Neural cell (in vitro differentiated cells): ENCODE measurements at regions not wholly inside any gene's neighbourhood (a gene's known extent, or its start where the extent isn't known, plus 50 kb on each side); places are given as distances from the start of the nearest gene placed in this dataset.

Experiments
- H2AFZ ChIP-seq: fragments of 200-600, 300-800 bp; sonication (generic), shearing (Covaris generic); 2 replicates; pipeline ENCODE4 v1.6.0; 2014; ENCODE audit warnings: low read depth, mild to moderate bottlenecking, antibody characterized with exemption, low read length, moderate library complexity
- H3F3A ChIP-seq: fragments of 200-600 bp; shearing (Covaris generic); 2 replicates; pipeline ENCODE4 v1.6.1; 2016; ENCODE audit warnings: mild to moderate bottlenecking, moderate library complexity, mixed read lengths, antibody characterized with exemption, low read length; ENCODE audit not compliant: insufficient read depth, poor library complexity, severe bottlenecking
- H3K27ac ChIP-seq: fragments of 200-600, 300-800 bp; sonication (generic), shearing (Covaris generic); 2 replicates; pipeline ENCODE4 v1.5.1; 2014; ENCODE audit warnings: mild to moderate bottlenecking, low read length, moderate library complexity
- H3K27me3 ChIP-seq: fragments of 300-800, 200-600 bp; sonication (generic), shearing (Covaris generic); 2 replicates; pipeline ENCODE4 v1.6.0; 2014; ENCODE audit warnings: mild to moderate bottlenecking, low read depth, low read length, moderate library complexity; ENCODE audit not compliant: insufficient read depth
- H3K36me3 ChIP-seq: fragments of 300-800, 200-600 bp; sonication (generic), shearing (Covaris generic); 2 replicates; pipeline ENCODE4 v1.5.1; 2014; ENCODE audit warnings: mild to moderate bottlenecking, antibody characterized with exemption, low read length, moderate library complexity; ENCODE audit not compliant: insufficient read depth
- H3K4me2 ChIP-seq: fragments of 300-800, 200-600 bp; sonication (generic), shearing (Covaris generic); 2 replicates; pipeline ENCODE4 v1.6.0; 2014; ENCODE audit warnings: mild to moderate bottlenecking, low read length
- H3K4me3 ChIP-seq: fragments of 300-800, 200-600 bp; sonication (generic), shearing (Covaris generic); 2 replicates; pipeline ENCODE4 v1.5.1; 2014; ENCODE audit warnings: mild to moderate bottlenecking, low read length, moderate library complexity
- H3K79me2 ChIP-seq: fragments of 200-600 bp; shearing (Covaris generic); replicated peaks from 2 replicates; pipeline ENCODE4 v1.6.0; 2014; ENCODE audit warnings: mild to moderate bottlenecking, low read length, moderate library complexity; ENCODE audit not compliant: insufficient read depth
- H3K9ac ChIP-seq: fragments of 300-800, 200-600 bp; sonication (generic), shearing (Covaris generic); 2 replicates; pipeline ENCODE4 v1.6.1; 2016; ENCODE audit warnings: mild to moderate bottlenecking, low read length, mixed read lengths
- H3K9me2 ChIP-seq: fragments of 200-600 bp; shearing (Covaris generic); 2 replicates; pipeline ENCODE4 v1.6.1; 2016; ENCODE audit warnings: mild to moderate bottlenecking, low read length, mixed read lengths; ENCODE audit not compliant: insufficient read depth
- H3K9me3 ChIP-seq: fragments of 200-600, 300-800 bp; sonication (generic), shearing (Covaris generic); 2 replicates; pipeline ENCODE4 v1.6.1; 2016; ENCODE audit warnings: mild to moderate bottlenecking, mixed run types, low read length, moderate library complexity, mixed read lengths
- H4K20me1 ChIP-seq: fragments of 200-600 bp; shearing (Covaris generic); 2 replicates; pipeline ENCODE4 v1.6.1; 2016; ENCODE audit warnings: mild to moderate bottlenecking, mixed run types; ENCODE audit not compliant: insufficient read depth
- CTCF ChIP-seq: fragments of 450-650 bp; IDR thresholded peaks from 2 replicates; pipeline ENCODE4 v1.5.1; 2014; ENCODE audit warnings: antibody characterized with exemption, mild to moderate bottlenecking, moderate library complexity; ENCODE audit not compliant: poor library complexity, severe bottlenecking
- EP300 ChIP-seq: fragments of 450-650 bp; conservative IDR thresholded peaks from 2 replicates; pipeline ENCODE4 v1.6.1; 2014; ENCODE audit warnings: antibody characterized with exemption, mild to moderate bottlenecking, moderate library complexity; ENCODE audit not compliant: poor library complexity, severe bottlenecking
- EZH2 ChIP-seq: fragments of 200-600, 300-800 bp; shearing (Covaris generic), sonication (generic); IDR thresholded peaks from 2 replicates; pipeline ENCODE4 v1.6.1; 2014; ENCODE audit warnings: antibody characterized with exemption, low read length, borderline replicate concordance, mild to moderate bottlenecking; ENCODE audit not compliant: insufficient read depth, poor library complexity, severe bottlenecking
- MXI1 ChIP-seq: fragments of 450-650 bp; conservative IDR thresholded peaks from 2 replicates; pipeline ENCODE4 v1.6.1; 2014; ENCODE audit warnings: antibody characterized with exemption, mild to moderate bottlenecking; ENCODE audit not compliant: poor library complexity, severe bottlenecking
- POLR2AphosphoS5 ChIP-seq: IDR thresholded peaks from 2 replicates; pipeline ENCODE4 v1.6.1; 2012
- RAD21 ChIP-seq: fragments of 450-650 bp; conservative IDR thresholded peaks from 2 replicates; pipeline ENCODE4 v1.6.1; 2014; ENCODE audit warnings: antibody characterized with exemption, mild to moderate bottlenecking, moderate library complexity
- SMC3 ChIP-seq: fragments of 450-650 bp; conservative IDR thresholded peaks from 2 replicates; pipeline ENCODE4 v1.6.1; 2014; ENCODE audit warnings: antibody characterized with exemption, mild to moderate bottlenecking, moderate library complexity; ENCODE audit not compliant: poor library complexity
- TAF1 ChIP-seq: IDR thresholded peaks from 2 replicates; pipeline ENCODE4 v1.6.1; 2012; ENCODE audit warnings: low read depth
- TF ChIP-seq, protein P1 (sequence below): IDR thresholded peaks from 2 replicates; pipeline ENCODE4 v1.6.1; 2012; ENCODE audit warnings: borderline replicate concordance

- Histone ChIP-seq H4K20me1 (no peaks in the 10 kb centered on the region), H3F3A (no peaks in the 10 kb centered on the region), H3K27ac (no peak overlapping the region), H3K4me3 (no peak overlapping the region), H3K79me2 (no peaks in the 10 kb centered on the region), H3K27me3 (no peaks in the 10 kb centered on the region), H3K9me2 (no peaks in the 10 kb centered on the region), H3K4me2 (no peak overlapping the region), H3K9me3 (no peaks in the 10 kb centered on the region), H3K36me3 (no peaks in the 10 kb centered on the region), H3K9ac (no peak overlapping the region), H2AFZ (no peak overlapping the region)
- TF ChIP-seq POLR2AphosphoS5 = no peak
- peak; percentile 83 for TF ChIP-seq RAD21
- peak; percentile 86 for TF ChIP-seq CTCF
- TF ChIP-seq TAF1 = no peak
- no peak for TF ChIP-seq EZH2
- no peak for TF ChIP-seq EP300
- peak; percentile 83 for TF ChIP-seq SMC3
- TF ChIP-seq MXI1 = no peak
- TF ChIP-seq, protein P1, sequence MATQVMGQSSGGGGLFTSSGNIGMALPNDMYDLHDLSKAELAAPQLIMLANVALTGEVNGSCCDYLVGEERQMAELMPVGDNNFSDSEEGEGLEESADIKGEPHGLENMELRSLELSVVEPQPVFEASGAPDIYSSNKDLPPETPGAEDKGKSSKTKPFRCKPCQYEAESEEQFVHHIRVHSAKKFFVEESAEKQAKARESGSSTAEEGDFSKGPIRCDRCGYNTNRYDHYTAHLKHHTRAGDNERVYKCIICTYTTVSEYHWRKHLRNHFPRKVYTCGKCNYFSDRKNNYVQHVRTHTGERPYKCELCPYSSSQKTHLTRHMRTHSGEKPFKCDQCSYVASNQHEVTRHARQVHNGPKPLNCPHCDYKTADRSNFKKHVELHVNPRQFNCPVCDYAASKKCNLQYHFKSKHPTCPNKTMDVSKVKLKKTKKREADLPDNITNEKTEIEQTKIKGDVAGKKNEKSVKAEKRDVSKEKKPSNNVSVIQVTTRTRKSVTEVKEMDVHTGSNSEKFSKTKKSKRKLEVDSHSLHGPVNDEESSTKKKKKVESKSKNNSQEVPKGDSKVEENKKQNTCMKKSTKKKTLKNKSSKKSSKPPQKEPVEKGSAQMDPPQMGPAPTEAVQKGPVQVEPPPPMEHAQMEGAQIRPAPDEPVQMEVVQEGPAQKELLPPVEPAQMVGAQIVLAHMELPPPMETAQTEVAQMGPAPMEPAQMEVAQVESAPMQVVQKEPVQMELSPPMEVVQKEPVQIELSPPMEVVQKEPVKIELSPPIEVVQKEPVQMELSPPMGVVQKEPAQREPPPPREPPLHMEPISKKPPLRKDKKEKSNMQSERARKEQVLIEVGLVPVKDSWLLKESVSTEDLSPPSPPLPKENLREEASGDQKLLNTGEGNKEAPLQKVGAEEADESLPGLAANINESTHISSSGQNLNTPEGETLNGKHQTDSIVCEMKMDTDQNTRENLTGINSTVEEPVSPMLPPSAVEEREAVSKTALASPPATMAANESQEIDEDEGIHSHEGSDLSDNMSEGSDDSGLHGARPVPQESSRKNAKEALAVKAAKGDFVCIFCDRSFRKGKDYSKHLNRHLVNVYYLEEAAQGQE = no peak
These were observed 98.4 kb upstream of the PODXL start for GRCh38 chr7:131654668-131655326.

GRCh38 chr7:131654249-131654558 is 97.8 kb upstream of the PODXL start:
- TF ChIP-seq TAF1 (no peak), EP300 (no peak)
- H3K27me3 ChIP-seq = no peaks in the 10 kb centered on the region
- no peak overlapping the region for H3K4me3 ChIP-seq
- no peaks in the 10 kb centered on the region for H3K9me2 ChIP-seq
- no peak overlapping the region for H2AFZ ChIP-seq
- no peak overlapping the region for H3K9ac ChIP-seq
- H3F3A ChIP-seq = no peaks in the 10 kb centered on the region
- no peaks in the 10 kb centered on the region for H3K9me3 ChIP-seq
- no peaks in the 10 kb centered on the region for H3K79me2 ChIP-seq
- H3K27ac ChIP-seq = no peak overlapping the region
- no peak overlapping the region for H3K4me2 ChIP-seq
- H4K20me1 ChIP-seq = no peaks in the 10 kb centered on the region
- H3K36me3 ChIP-seq = no peaks in the 10 kb centered on the region
